ENCODE measurements at regions not wholly inside any gene's neighbourhood (a gene's known extent, or its start where the extent isn't known, plus 50 kb on each side); places are given as distances from the start of the nearest gene placed in this dataset.

- TF ChIP-seq, protein P1, sequence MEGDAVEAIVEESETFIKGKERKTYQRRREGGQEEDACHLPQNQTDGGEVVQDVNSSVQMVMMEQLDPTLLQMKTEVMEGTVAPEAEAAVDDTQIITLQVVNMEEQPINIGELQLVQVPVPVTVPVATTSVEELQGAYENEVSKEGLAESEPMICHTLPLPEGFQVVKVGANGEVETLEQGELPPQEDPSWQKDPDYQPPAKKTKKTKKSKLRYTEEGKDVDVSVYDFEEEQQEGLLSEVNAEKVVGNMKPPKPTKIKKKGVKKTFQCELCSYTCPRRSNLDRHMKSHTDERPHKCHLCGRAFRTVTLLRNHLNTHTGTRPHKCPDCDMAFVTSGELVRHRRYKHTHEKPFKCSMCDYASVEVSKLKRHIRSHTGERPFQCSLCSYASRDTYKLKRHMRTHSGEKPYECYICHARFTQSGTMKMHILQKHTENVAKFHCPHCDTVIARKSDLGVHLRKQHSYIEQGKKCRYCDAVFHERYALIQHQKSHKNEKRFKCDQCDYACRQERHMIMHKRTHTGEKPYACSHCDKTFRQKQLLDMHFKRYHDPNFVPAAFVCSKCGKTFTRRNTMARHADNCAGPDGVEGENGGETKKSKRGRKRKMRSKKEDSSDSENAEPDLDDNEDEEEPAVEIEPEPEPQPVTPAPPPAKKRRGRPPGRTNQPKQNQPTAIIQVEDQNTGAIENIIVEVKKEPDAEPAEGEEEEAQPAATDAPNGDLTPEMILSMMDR (IDR thresholded peaks at IDR 0.05): no peak
- no peak for TF ChIP-seq POLR2A (IDR thresholded peaks at IDR 0.05)
Observed at GRCh38 chr6:48619771-48620170, 508.8 kb upstream of the PTCHD4 start.
